AG09309 (cell line): ENCODE measurements at regions not wholly inside any gene's neighbourhood (a gene's known extent, or its start where the extent isn't known, plus 50 kb on each side); places are given as distances from the start of the nearest gene placed in this dataset.

Experiments used
- DNase-seq: peaks from one replicate; pipeline ENCODE4 v3.0.0-alpha.2; 2010; ENCODE audit warnings: low read depth
- H3K4me3 ChIP-seq: 2 replicates; pipeline ENCODE4 v1.5.1; 2011; ENCODE audit warnings: mild to moderate bottlenecking, low read depth, low read length, moderate library complexity; ENCODE audit not compliant: control insufficient read depth
- TF ChIP-seq, protein P1 (sequence below): IDR thresholded peaks from 2 replicates; pipeline ENCODE4 v1.5.1; 2011; ENCODE audit warnings: mild to moderate bottlenecking, low read depth, low read length, inconsistent platforms; ENCODE audit not compliant: insufficient read depth, control insufficient read depth; ENCODE audit errors: missing control alignments

DNA sequence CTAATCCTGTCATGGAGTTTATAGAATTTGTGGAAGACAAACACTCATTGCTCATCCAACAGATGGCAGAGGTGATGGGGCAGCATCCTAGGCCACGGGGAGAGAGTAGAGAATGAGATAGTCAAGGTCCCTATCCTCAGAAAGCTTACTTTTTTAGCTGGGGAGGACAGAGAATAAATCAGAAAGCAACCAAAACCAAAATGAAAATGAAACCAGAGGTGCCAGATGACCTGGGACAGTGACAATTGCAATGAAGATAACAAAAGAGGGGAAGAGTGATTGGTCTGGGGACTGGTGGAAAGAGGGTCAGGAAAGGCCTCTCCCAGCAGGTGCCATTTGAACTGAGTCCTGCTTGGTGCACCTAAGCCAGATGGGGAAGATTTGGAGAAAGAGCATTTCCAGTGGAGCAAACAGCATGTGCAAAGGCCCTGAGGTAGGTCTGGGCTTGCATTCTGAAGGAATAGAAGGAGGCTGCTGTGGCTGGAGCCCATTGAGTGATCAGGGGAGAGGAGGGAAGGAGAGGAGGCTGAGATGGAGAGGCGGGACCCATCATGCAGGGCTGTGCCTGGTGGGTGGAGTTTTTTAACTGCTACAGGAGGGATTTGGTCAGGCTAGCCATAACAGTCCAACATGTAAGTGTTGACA is 164.1 kb downstream of the RPS24 start:
- no peak overlapping the region for H3K4me3 ChIP-seq
- no peak for DNase-seq
- TF ChIP-seq, protein P1, sequence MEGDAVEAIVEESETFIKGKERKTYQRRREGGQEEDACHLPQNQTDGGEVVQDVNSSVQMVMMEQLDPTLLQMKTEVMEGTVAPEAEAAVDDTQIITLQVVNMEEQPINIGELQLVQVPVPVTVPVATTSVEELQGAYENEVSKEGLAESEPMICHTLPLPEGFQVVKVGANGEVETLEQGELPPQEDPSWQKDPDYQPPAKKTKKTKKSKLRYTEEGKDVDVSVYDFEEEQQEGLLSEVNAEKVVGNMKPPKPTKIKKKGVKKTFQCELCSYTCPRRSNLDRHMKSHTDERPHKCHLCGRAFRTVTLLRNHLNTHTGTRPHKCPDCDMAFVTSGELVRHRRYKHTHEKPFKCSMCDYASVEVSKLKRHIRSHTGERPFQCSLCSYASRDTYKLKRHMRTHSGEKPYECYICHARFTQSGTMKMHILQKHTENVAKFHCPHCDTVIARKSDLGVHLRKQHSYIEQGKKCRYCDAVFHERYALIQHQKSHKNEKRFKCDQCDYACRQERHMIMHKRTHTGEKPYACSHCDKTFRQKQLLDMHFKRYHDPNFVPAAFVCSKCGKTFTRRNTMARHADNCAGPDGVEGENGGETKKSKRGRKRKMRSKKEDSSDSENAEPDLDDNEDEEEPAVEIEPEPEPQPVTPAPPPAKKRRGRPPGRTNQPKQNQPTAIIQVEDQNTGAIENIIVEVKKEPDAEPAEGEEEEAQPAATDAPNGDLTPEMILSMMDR, result no peak

DNA sequence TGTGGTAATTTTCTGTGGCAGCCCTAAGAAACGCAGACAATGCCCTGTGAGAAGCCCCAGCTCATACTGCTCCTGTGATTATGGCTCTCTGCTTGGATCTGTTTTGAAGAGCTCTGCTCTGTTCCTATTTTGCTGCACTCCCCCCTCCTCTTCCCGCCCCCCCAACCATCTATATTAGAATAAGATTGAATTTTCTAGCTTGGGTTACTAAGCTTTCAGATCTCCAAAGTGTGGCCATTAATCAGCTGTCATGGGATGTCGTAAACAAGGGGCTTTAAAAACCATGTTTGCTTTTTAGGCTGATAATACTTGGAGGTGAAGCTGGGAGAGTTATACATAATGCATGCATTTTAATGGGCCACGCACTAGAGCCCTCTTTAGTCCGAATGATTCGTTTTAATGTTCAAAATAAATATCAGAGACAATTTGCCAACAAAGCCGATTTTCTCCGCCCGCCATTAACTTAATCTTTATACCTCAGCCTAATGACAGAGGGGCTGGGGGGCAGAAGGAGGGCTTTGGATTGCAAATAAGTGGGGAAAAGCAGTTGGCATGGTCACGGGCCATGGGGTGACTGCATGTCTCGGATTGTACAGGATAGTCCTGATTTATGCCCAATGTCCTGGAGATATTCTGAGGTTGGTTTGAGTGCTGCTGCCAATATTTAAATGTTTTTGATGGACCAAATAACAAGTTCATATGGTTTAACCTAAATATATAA is 165.5 kb downstream of the RPS24 start:
- no peak for DNase-seq
- TF ChIP-seq, protein P1, result no peak
- no peak overlapping the region for H3K4me3 ChIP-seq

DNA sequence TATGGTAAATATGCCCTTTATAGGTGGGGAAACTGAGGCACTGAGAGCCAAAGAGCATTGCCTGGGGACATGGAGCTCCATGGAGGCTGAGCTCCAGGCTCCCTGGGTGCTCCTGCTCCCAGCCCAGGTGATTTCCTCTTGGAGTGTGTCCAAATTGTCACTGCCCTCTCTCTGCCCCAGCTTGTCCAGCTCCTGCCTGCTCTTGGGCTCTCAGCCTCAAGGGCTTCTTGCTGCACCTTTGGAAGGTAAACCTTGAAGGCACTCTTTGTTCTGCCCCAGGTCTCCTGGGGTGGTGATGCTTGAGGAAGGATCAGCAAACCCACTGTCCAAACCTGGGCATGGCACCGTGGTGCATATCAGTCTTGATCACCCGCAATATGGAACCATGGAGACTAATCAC is 166.1 kb downstream of the RPS24 start:
- TF ChIP-seq, protein P1, result no peak
- no peak overlapping the region for H3K4me3 ChIP-seq
- DNase-seq, result no peak

DNA sequence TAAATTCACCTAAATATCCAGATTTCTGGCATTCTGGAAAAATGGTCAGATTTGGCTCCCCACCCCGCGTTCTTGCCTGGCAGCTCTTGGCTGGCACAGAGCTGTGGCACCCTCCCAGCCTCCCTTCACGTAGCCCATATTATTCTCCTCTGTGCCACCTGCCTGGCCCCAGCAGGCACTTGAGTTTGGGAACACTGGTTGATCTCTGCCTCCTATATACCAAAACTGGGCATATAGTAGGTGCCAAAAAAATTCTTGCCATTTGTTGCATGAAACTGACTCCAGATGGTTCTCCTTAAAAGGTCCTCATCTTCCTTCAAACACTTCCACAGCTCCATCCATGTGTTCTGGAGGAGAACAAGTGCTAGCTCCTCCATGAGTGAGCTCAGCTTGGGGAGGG is 167.0 kb downstream of the RPS24 start:
- TF ChIP-seq, protein P1, result no peak
- H3K4me3 ChIP-seq, result no peak overlapping the region
- DNase-seq, result no peak

- H3K4me3 ChIP-seq, result no peak overlapping the region
- DNase-seq, result no peak
- TF ChIP-seq, protein P1, result no peak
Observed at GRCh38 chr10:78202386-78202785, 168.7 kb downstream of the RPS24 start.

DNA sequence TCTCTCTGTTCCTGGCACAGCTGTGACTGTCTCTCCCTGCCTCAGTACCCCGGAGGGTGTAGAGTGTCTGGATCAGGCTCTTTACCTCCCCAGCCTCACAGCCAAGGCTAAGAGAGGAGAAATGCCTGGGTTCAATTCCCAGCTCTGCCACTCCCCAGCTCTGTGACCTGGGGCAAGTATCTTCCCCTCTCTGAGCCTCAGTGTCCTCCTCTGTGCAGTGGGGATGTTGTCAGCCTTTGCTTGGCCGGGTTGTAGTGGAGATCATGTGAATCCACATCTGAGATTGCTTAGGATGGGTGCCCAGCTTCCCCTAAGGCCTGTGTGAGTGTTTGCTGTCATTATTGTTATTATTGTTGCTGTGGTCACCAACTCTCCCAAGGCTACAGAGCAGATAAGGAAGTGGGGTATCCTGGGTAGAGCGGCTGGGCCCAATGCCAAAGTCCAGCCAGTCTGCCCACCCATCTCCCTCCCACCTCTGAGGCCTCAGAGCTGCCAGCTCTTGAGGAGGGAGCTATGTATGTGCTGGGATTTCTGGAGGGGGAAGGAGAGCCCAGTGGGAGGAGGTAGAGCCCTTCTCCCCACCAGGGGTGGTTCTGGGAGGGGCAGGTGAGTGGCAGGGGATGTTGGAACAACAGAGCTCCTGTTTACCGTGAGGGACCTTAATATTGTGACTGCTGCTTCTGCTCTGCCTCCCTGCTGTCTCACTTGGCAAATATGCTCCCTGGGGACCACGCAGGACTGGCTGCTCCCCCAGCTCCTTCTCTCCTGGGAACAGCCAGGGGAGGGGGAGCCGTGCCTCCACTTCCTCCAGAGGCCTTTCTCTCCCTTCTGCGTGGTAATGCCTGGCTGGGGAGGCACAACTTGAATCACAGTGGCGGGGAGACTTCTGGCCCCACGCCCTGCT is 170.5 kb downstream of the RPS24 start:
- H3K4me3 ChIP-seq, result no peak overlapping the region
- TF ChIP-seq, protein P1, result no peak
- DNase-seq, result no peak
